ENCODE measurements at regions not wholly inside any gene's neighbourhood (a gene's known extent, or its start where the extent isn't known, plus 50 kb on each side); places are given as distances from the start of the nearest gene placed in this dataset.

DNA sequence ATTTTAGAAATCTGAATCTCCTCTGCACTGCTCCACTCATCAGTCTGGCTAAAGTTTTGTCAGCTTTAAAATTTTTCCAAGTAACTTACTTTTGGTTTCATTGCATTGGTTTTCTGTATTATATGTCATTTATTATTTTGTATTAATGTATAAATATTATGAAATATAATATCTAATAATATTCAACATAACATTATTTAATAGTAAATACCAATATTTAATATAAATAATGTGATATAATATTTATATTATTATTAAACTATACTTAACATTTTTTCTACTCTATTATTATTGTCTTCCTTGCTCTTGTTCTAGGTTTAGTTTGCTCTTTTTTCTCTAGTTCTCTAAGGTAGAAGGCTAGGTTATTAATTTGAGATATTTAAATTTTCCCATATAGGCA, 512.1 kb downstream of the AACS start:
- no peak overlapping the region for H3K4me3 ChIP-seq
- DNase-seq = no peak
- no peaks in the 10 kb centered on the region for H3K4me1 ChIP-seq
- no peak overlapping the region for H3K27ac ChIP-seq
- peaks cover 0 to 9% (median 0%) of the 10 kb centered on the region in 4 donors for H3K9me3 ChIP-seq
- TF ChIP-seq, protein P1, sequence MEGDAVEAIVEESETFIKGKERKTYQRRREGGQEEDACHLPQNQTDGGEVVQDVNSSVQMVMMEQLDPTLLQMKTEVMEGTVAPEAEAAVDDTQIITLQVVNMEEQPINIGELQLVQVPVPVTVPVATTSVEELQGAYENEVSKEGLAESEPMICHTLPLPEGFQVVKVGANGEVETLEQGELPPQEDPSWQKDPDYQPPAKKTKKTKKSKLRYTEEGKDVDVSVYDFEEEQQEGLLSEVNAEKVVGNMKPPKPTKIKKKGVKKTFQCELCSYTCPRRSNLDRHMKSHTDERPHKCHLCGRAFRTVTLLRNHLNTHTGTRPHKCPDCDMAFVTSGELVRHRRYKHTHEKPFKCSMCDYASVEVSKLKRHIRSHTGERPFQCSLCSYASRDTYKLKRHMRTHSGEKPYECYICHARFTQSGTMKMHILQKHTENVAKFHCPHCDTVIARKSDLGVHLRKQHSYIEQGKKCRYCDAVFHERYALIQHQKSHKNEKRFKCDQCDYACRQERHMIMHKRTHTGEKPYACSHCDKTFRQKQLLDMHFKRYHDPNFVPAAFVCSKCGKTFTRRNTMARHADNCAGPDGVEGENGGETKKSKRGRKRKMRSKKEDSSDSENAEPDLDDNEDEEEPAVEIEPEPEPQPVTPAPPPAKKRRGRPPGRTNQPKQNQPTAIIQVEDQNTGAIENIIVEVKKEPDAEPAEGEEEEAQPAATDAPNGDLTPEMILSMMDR (IDR thresholded peaks at IDR 0.05) = no peak
- no peak for TF ChIP-seq POLR2A (IDR thresholded peaks at IDR 0.05)
- no peaks in the 10 kb centered on the region for H3K27me3 ChIP-seq
- no peaks in the 10 kb centered on the region for H3K36me3 ChIP-seq

DNA sequence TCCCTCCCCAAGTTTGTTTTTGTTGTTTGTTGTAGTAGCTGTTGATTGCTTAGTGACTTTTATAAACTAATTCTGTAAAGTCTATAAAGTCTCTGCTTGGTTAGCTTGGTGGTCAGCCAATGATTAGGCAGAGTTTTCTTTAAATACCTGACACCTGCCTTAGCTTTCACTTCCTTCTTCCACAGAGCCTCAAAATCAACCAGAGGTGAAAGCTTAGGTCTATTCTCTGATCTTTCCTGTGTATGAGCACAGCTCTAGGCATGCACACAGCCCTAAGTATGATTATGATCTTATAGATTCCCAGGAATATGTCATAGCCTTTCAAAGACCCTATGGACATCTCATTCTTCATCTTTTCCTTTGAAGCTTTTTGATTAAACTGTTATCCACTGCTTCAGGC, 514.7 kb downstream of the AACS start:
- DNase-seq = no peak
- H3K4me1 ChIP-seq = no peaks in the 10 kb centered on the region
- H3K27me3 ChIP-seq = no peaks in the 10 kb centered on the region
- H3K4me3 ChIP-seq = no peak overlapping the region
- H3K36me3 ChIP-seq = no peaks in the 10 kb centered on the region
- TF ChIP-seq, protein P1 (IDR thresholded peaks at IDR 0.05) = no peak
- TF ChIP-seq POLR2A (IDR thresholded peaks at IDR 0.05) = no peak
- H3K9me3 ChIP-seq = peaks cover 0 to 9% (median 0%) of the 10 kb centered on the region in 4 donors
- no peak overlapping the region for H3K27ac ChIP-seq

DNA sequence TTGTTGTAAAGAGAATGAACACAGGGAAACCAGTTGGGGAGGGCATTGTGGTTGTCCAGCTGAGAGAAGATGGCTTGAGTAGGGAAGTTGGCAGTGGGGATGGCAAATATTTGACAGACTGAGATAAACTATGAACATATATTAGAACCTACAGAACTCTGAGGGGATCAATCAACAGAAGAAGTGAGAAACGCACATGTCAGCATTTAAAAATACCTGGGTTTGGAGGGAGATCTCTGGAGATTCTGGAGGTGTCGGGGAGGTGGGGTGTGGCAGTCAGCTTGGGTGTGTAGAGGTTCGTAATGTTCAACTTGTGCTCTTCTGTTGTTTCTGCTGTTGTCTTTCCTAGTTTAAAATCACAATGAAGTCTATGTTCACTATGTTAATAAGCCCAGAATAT, 517.8 kb downstream of the AACS start:
- no peaks in the 10 kb centered on the region for H3K4me1 ChIP-seq
- no peaks in the 10 kb centered on the region for H3K27me3 ChIP-seq
- TF ChIP-seq, protein P1 (IDR thresholded peaks at IDR 0.05) = no peak
- no peak for TF ChIP-seq POLR2A (IDR thresholded peaks at IDR 0.05)
- no peak overlapping the region for H3K27ac ChIP-seq
- H3K36me3 ChIP-seq = no peaks in the 10 kb centered on the region
- DNase-seq = no peak
- H3K4me3 ChIP-seq = no peak overlapping the region
- peaks cover 0 to 9% (median 0%) of the 10 kb centered on the region in 4 donors for H3K9me3 ChIP-seq

GRCh38 chr12:125586441-125586840, 521.2 kb downstream of the AACS start:
- TF ChIP-seq, protein P1 (IDR thresholded peaks at IDR 0.05) = no peak
- TF ChIP-seq POLR2A (IDR thresholded peaks at IDR 0.05) = no peak
- no peaks in the 10 kb centered on the region for H3K27me3 ChIP-seq
- H3K27ac ChIP-seq = no peak overlapping the region
- no peaks in the 10 kb centered on the region for H3K9me3 ChIP-seq
- H3K36me3 ChIP-seq = no peaks in the 10 kb centered on the region
- H3K4me3 ChIP-seq = no peak overlapping the region
- H3K4me1 ChIP-seq = no peaks in the 10 kb centered on the region
- DNase-seq = no peak

- Histone ChIP-seq H3K27ac (no peak overlapping the region), H3K9me3 (peaks cover 0 to 4% (median 0%) of the 10 kb centered on the region in 4 donors), H3K4me1 (no peaks in the 10 kb centered on the region), H3K36me3 (no peaks in the 10 kb centered on the region), H3K27me3 (no peaks in the 10 kb centered on the region), H3K4me3 (no peak overlapping the region)
- TF ChIP-seq, protein P1 (IDR thresholded peaks at IDR 0.05) = no peak
- TF ChIP-seq POLR2A (IDR thresholded peaks at IDR 0.05) = no peak
- no peak for DNase-seq
These were observed 528.0 kb downstream of the AACS start for GRCh38 chr12:125593269-125593668.

- Histone ChIP-seq H3K27ac (no peak overlapping the region), H3K4me3 (no peak overlapping the region)
- TF ChIP-seq POLR2A (IDR thresholded peaks at IDR 0.05) = no peak
- TF ChIP-seq, protein P1 (IDR thresholded peaks at IDR 0.05) = no peak
These were observed 539.7 kb downstream of the AACS start for GRCh38 chr12:125604976-125605375.

More at GRCh38 chr12:125604976-125605375, 539.7 kb downstream of the AACS start:
- H3K9me3 ChIP-seq = no peaks in the 10 kb centered on the region
- DNase-seq = no peak
- H3K36me3 ChIP-seq = no peaks in the 10 kb centered on the region
- no peaks in the 10 kb centered on the region for H3K27me3 ChIP-seq
- no peaks in the 10 kb centered on the region for H3K4me1 ChIP-seq
